OCI-LY1 (cell line): ENCODE measurements at regions not wholly inside any gene's neighbourhood (a gene's known extent, or its start where the extent isn't known, plus 50 kb on each side); places are given as distances from the start of the nearest gene placed in this dataset.

Experiments
- H2AFZ ChIP-seq: fragments of 200-600 bp; sonication (generic), shearing (Covaris generic); 2 replicates; pipeline ENCODE4 v1.6.0; 2014; ENCODE audit warnings: antibody characterized with exemption, mild to moderate bottlenecking, low read length
- H3F3A ChIP-seq: fragments of 200-600 bp; sonication (generic), shearing (Covaris generic); 2 replicates; pipeline ENCODE4 v1.6.0; 2014; ENCODE audit warnings: mild to moderate bottlenecking, antibody characterized with exemption, low read length, moderate library complexity; ENCODE audit not compliant: insufficient read depth
- H3K27ac ChIP-seq: fragments of 200-600 bp; sonication (generic); 2 replicates; pipeline ENCODE4 v1.5.1; 2014; ENCODE audit warnings: low read length, mixed run types, mild to moderate bottlenecking, low read depth; ENCODE audit not compliant: poor library complexity, severe bottlenecking
- H3K27me3 ChIP-seq: fragments of 200-600 bp; sonication (generic); 2 replicates; pipeline ENCODE4 v1.6.0; 2014; ENCODE audit warnings: antibody characterized with exemption, mild to moderate bottlenecking, low read length, moderate library complexity; ENCODE audit not compliant: insufficient read depth
- H3K36me3 ChIP-seq: fragments of 200-600 bp; sonication (generic); 2 replicates; pipeline ENCODE4 v1.6.1; 2014; ENCODE audit warnings: mild to moderate bottlenecking, antibody characterized with exemption, low read length, moderate library complexity, mixed read lengths; ENCODE audit not compliant: insufficient read depth
- H3K4me1 ChIP-seq: fragments of 200-600 bp; sonication (generic); 2 replicates; pipeline ENCODE4 v1.5.1; 2014; ENCODE audit warnings: mild to moderate bottlenecking, low read length, moderate library complexity; ENCODE audit not compliant: insufficient read depth, severe bottlenecking
- H3K4me2 ChIP-seq: fragments of 200-600 bp; sonication (generic), shearing (Covaris generic); 2 replicates; pipeline ENCODE4 v1.6.1; 2014; ENCODE audit warnings: low read length
- H3K4me3 ChIP-seq: fragments of 200-600 bp; sonication (generic); 2 replicates; pipeline ENCODE4 v1.5.1; 2014; ENCODE audit warnings: low read length, low read depth, mild to moderate bottlenecking, mixed read lengths; ENCODE audit not compliant: poor library complexity, severe bottlenecking
- H3K79me2 ChIP-seq: fragments of 200-600 bp; shearing (Covaris generic); 2 replicates; pipeline ENCODE4 v1.6.1; 2016; ENCODE audit warnings: mixed run types, low read length, mixed read lengths; ENCODE audit not compliant: insufficient read depth
- H3K9ac ChIP-seq: fragments of 200-600 bp; sonication (generic), shearing (Covaris generic); 2 replicates; pipeline ENCODE4 v1.6.1; 2014; ENCODE audit warnings: mild to moderate bottlenecking, low read length, mixed read lengths
- H3K9me2 ChIP-seq: fragments of 200-600 bp; sonication (generic), shearing (Covaris generic); 2 replicates; pipeline ENCODE4 v1.6.1; 2014; ENCODE audit warnings: low read depth, mild to moderate bottlenecking, low read length, mixed read lengths
- H3K9me3 ChIP-seq: fragments of 200-600 bp; shearing (Covaris generic); 2 replicates; pipeline ENCODE4 v1.6.1; 2014; ENCODE audit warnings: low read length, mixed read lengths
- H4K20me1 ChIP-seq: fragments of 200-600 bp; sonication (generic), shearing (Covaris generic); 2 replicates; pipeline ENCODE4 v1.6.0; 2016; ENCODE audit warnings: mild to moderate bottlenecking, low read length; ENCODE audit not compliant: insufficient read depth
- EZH2 ChIP-seq: fragments of 200-600 bp; sonication (generic), shearing (Covaris generic); IDR thresholded peaks from 2 replicates; pipeline ENCODE4 v1.8.0; 2017; ENCODE audit warnings: borderline replicate concordance, mixed run types, mild to moderate bottlenecking, antibody characterized with exemption, low read length, moderate library complexity, mixed read lengths
- TF ChIP-seq, protein P1 (sequence below): fragments of 200-600 bp; sonication (generic), shearing (Covaris generic); IDR thresholded peaks from 2 replicates; pipeline ENCODE4 v1.5.1; 2017; ENCODE audit warnings: mild to moderate bottlenecking, antibody characterized with exemption, low read length, moderate library complexity, mixed read lengths

DNA sequence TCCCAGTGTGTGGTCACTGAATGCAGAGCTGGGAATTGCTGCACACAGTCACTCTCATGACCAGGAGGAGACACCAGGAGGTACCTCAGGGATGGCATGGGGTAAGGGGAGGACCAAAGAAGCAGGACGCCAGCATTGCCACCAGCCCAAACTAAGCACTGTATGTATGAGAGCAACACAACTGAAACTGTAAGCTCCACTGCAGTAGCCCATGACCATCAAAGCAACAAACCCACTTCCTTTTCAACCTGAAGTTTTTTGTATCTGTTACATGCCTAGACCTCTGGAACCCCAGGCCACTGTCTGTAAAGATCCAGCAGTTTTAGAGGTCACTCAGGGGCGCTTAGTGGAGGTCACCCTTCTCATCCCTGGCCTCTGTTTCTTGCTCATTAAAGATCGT lies 164.3 kb downstream of the SETD4 start:
- H2AFZ ChIP-seq = no peak overlapping the region
- TF ChIP-seq, protein P1, sequence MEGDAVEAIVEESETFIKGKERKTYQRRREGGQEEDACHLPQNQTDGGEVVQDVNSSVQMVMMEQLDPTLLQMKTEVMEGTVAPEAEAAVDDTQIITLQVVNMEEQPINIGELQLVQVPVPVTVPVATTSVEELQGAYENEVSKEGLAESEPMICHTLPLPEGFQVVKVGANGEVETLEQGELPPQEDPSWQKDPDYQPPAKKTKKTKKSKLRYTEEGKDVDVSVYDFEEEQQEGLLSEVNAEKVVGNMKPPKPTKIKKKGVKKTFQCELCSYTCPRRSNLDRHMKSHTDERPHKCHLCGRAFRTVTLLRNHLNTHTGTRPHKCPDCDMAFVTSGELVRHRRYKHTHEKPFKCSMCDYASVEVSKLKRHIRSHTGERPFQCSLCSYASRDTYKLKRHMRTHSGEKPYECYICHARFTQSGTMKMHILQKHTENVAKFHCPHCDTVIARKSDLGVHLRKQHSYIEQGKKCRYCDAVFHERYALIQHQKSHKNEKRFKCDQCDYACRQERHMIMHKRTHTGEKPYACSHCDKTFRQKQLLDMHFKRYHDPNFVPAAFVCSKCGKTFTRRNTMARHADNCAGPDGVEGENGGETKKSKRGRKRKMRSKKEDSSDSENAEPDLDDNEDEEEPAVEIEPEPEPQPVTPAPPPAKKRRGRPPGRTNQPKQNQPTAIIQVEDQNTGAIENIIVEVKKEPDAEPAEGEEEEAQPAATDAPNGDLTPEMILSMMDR = no peak
- TF ChIP-seq EZH2 = no peak
- no peaks in the 10 kb centered on the region for H3K9me2 ChIP-seq
- H3K9ac ChIP-seq = no peak overlapping the region
- H3K4me2 ChIP-seq = no peak overlapping the region
- no peaks in the 10 kb centered on the region for H3K36me3 ChIP-seq
- no peaks in the 10 kb centered on the region for H3K4me1 ChIP-seq
- no peak overlapping the region for H3K27ac ChIP-seq
- no peaks in the 10 kb centered on the region for H3F3A ChIP-seq
- H3K9me3 ChIP-seq = no peaks in the 10 kb centered on the region
- no peak overlapping the region for H3K4me3 ChIP-seq
- no peaks in the 10 kb centered on the region for H3K79me2 ChIP-seq
- no peaks in the 10 kb centered on the region for H4K20me1 ChIP-seq
- H3K27me3 ChIP-seq = no peaks in the 10 kb centered on the region

DNA sequence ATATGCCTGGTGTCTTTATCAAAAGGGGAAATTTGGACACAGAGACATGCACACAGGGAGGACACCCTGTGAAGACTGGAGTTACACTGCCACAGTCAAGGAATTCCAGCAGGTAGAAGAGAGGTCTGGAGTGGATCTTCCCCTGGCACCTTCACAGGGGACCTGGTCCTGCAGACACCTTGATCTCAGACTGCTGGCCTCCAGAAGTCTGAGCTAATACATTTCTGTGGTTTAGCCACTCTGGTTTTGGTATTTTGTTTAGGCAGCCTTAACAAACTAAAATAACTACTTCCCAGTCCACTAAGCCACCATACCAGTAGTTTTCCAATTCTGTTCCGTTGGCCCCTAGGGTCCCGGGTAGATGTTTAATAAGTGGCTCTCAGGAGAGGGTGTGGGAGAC lies 164.7 kb downstream of the SETD4 start:
- H4K20me1 ChIP-seq = no peaks in the 10 kb centered on the region
- H3F3A ChIP-seq = no peaks in the 10 kb centered on the region
- no peaks in the 10 kb centered on the region for H3K4me1 ChIP-seq
- H2AFZ ChIP-seq = no peak overlapping the region
- H3K4me3 ChIP-seq = no peak overlapping the region
- H3K9me2 ChIP-seq = no peaks in the 10 kb centered on the region
- H3K27me3 ChIP-seq = no peaks in the 10 kb centered on the region
- H3K36me3 ChIP-seq = no peaks in the 10 kb centered on the region
- no peaks in the 10 kb centered on the region for H3K79me2 ChIP-seq
- no peak overlapping the region for H3K4me2 ChIP-seq
- TF ChIP-seq EZH2 = no peak
- no peaks in the 10 kb centered on the region for H3K9me3 ChIP-seq
- H3K9ac ChIP-seq = no peak overlapping the region
- H3K27ac ChIP-seq = no peak overlapping the region

DNA sequence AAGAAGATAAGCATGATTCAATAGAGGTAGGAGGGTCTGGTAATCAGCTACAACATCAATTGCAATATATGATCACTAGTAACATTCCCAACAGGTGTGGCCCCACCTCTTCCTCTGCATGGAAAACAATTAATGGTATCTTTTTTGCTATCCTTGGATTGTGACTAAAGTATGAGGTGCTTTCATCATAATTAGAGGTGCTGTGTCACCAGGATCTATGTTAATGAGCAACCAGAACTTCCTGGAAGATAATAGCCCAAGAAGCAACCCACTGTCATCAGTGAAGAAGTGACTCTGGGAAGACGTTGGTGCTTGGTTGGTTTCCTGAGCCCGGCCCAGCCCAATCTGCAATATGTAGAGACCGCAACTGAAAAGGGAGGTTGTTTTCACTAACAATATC lies 167.2 kb downstream of the SETD4 start:
- Histone ChIP-seq H3K4me1 (no peaks in the 10 kb centered on the region), H3K9me3 (no peaks in the 10 kb centered on the region)

DNA sequence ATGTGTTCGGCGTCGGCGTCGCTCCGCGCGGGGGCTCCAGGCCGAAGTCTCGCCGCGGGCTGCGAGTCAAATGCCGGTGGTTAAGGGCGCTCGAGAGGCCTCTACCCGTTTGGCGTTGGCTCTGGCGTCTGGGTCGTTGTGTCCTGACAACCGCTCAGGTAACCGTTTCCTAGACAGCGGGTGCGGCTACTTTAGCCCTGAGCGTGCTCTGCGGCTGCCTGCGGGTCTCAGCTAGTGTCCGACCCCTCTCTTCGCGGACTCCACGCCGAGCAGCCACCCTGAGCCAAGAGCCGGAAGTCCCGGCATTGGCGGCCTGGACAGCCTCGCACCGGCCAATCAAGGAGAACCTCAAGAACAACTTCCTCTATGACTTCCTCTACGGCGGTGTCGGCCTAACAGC lies 173.4 kb downstream of the SETD4 start:
- Histone ChIP-seq H3K9me2 (no peaks in the 10 kb centered on the region), H3K79me2 (no peaks in the 10 kb centered on the region), H2AFZ (no peak overlapping the region), H3K4me2 (no peak overlapping the region), H3F3A (no peaks in the 10 kb centered on the region), H3K4me1 (no peaks in the 10 kb centered on the region), H3K9me3 (no peaks in the 10 kb centered on the region), H3K9ac (no peak overlapping the region), H3K4me3 (no peak overlapping the region), H3K27ac (no peak overlapping the region), H4K20me1 (no peaks in the 10 kb centered on the region), H3K27me3 (0 out of 2 replicates have a peak, but pooled peaks cover 6% of the 10 kb centered on the region), H3K36me3 (no peaks in the 10 kb centered on the region)
- no peak for TF ChIP-seq EZH2
- TF ChIP-seq, protein P1 = no peak

More for the DNA sequence above, 167.2 kb downstream of the SETD4 start:
- Histone ChIP-seq H2AFZ (no peak overlapping the region), H3K27ac (no peak overlapping the region), H3F3A (no peaks in the 10 kb centered on the region), H3K9ac (no peak overlapping the region), H3K27me3 (no peaks in the 10 kb centered on the region), H3K79me2 (no peaks in the 10 kb centered on the region), H4K20me1 (no peaks in the 10 kb centered on the region), H3K4me2 (no peak overlapping the region), H3K9me2 (no peaks in the 10 kb centered on the region), H3K4me3 (no peak overlapping the region), H3K36me3 (no peaks in the 10 kb centered on the region)
- TF ChIP-seq, protein P1 = no peak
- TF ChIP-seq EZH2 = no peak
